ENCODE measurements at regions not wholly inside any gene's neighbourhood (a gene's known extent, or its start where the extent isn't known, plus 50 kb on each side); places are given as distances from the start of the nearest gene placed in this dataset.

DNA sequence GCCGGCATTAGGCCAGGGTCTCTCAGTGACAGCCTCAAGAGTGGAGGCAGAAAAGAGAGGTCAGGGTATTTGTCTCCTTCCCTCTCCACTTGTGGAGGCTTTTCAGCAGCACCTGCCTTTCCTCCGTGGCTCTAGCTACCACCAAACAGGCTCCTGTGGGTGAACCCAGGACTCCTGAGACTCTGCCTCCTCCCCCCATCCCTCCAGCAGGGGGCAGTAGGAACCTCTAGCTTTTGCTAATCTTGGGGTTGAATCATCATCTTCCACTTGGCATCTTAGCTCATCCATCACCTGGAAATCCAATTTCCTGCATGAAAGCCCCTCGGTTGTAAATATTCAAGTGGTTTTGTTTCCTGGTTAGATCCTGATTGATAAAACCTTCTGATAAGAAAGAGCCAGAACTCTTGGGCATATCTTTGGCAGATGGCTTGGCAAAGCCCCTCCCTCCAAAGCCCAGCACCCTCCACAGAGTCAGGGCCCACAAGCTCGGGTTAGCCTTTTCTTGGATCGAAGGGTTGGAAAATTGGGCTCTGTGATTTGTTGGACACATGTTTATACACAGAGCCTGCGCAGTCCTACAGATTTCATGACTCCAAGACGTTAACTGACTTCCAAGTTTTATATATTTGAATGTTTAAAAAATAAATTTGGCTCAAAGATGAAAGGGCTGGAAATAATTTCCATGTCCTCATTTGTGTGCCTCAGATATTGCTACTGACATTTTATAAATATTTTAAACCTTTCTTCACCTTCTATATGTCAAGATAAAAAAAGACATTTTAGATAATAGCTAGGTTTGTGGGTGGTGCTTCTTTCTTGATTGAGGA is 322.1 kb downstream of the MAP2K4 start:
- TF ChIP-seq CTCF (IDR thresholded peaks at IDR 0.05; ENCODE audit: insufficient read depth, low read length, missing control alignments) = peak; percentile 32
- no peak overlapping the region for H3K4me3 ChIP-seq (ENCODE audit: low read depth, low read length)
- CTCF ChIA-PET = interaction anchor here (0.9 to 1.5 kb wide), 5 partner anchors 10 to 325 kb away, joined by 3 to 5 read pairs (median 3); no protein-coding TSS in a partner anchor
- POLR2A ChIA-PET = no interaction called here
- no peak for DNase-seq (ENCODE audit: low read depth, low spot score)

- DNase-seq (ENCODE audit: low read depth, low spot score) = no peak
- TF ChIP-seq CTCF (IDR thresholded peaks at IDR 0.05; ENCODE audit: insufficient read depth, low read length, missing control alignments) = no peak
- ChIA-PET POLR2A (no interaction called here), CTCF (no interaction called here)
- no peak overlapping the region for H3K4me3 ChIP-seq (ENCODE audit: low read depth, low read length)
These were observed 317.2 kb upstream of the MYOCD start for GRCh38 chr17:12348476-12348875.

DNA sequence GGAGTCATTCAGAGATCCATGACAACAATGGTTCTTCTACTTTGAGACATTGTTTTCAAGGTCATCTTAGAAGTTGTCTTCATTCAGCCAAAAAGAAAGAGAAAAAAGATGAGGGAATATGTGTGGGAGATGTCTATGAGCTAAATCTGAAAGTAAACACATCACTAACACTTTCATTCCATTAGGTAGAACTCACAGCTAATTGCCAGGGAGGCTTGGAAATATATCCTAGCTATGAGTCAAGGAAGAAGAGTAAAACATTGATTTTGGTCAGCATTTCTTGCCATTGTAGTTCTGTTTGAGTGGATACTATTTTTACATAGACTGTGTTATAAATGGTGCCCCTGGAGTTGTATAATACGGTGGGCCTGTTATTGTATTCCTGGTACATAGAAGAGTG is 316.4 kb upstream of the MYOCD start:
- CTCF ChIA-PET = interaction anchor here (1.0 kb wide), 1 partner anchor 8 kb away, joined by 3 read pairs; no protein-coding TSS in a partner anchor

DNA sequence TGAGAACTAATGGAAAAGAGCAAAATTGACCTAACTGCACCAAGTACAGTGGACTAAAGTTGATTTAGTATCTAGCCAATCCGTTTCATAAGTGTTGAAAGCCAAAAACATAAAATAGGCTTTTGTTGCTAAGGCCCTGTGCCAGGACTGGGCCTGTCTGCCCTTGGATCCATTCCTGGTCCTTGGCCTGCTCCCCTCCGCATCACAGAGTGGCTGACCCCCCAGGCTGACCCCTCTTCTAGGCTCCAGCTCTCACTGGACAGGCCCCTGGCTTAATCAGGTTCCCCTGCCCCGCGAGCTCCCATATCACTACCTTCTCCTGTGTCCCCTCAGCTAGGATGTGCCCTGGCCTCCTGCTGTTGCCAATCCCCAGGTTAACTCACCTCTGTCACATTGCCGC is 313.6 kb upstream of the MYOCD start:
- CTCF ChIA-PET = no interaction called here
- POLR2A ChIA-PET = no interaction called here
- TF ChIP-seq CTCF (IDR thresholded peaks at IDR 0.05; ENCODE audit: insufficient read depth, low read length, missing control alignments) = no peak
- no peak overlapping the region for H3K4me3 ChIP-seq (ENCODE audit: low read depth, low read length)
- no peak for DNase-seq (ENCODE audit: low read depth, low spot score)

More for the DNA sequence above, 316.4 kb upstream of the MYOCD start:
- no peak for DNase-seq (ENCODE audit: low read depth, low spot score)
- TF ChIP-seq CTCF (IDR thresholded peaks at IDR 0.05; ENCODE audit: insufficient read depth, low read length, missing control alignments) = no peak
- POLR2A ChIA-PET = no interaction called here
- no peak overlapping the region for H3K4me3 ChIP-seq (ENCODE audit: low read depth, low read length)

DNA sequence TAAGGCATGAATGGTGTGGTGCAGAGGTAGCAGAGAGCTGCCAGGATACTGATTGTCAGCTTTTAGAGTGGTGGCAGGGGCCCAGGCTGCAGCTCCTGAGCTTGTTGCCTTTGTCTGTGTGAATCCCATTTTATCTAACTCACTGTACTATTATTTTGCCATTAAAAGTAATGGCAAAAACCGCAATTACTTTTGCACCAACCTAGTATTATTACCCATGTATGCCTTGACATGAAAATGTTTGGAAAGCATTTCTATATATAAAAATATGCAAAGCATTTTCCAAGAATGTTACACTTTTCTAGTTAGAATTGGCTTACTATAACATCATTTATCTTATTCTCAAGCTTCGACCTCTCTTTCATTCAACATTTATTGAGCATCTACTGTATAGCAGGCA is 308.1 kb upstream of the MYOCD start:
- DNase-seq (ENCODE audit: low read depth, low spot score) = no peak
- ChIA-PET POLR2A (no interaction called here), CTCF (interaction anchor here (1.6 kb wide), 1 partner anchor 309 kb away, joined by 4 read pairs; no protein-coding TSS in a partner anchor)
- H3K4me3 ChIP-seq (ENCODE audit: low read depth, low read length) = no peak overlapping the region
- no peak for TF ChIP-seq CTCF (IDR thresholded peaks at IDR 0.05; ENCODE audit: insufficient read depth, low read length, missing control alignments)

- POLR2A ChIA-PET = no interaction called here
- no peak for DNase-seq (ENCODE audit: low read depth, low spot score)
- TF ChIP-seq CTCF (IDR thresholded peaks at IDR 0.05; ENCODE audit: insufficient read depth, low read length, missing control alignments) = no peak
- no peak overlapping the region for H3K4me3 ChIP-seq (ENCODE audit: low read depth, low read length)
- CTCF ChIA-PET = no interaction called here
These were observed 307.2 kb upstream of the MYOCD start for GRCh38 chr17:12358477-12358876.

Measured in AG04449 (cell line).